ENCODE measurements at regions not wholly inside any gene's neighbourhood (a gene's known extent, or its start where the extent isn't known, plus 50 kb on each side); places are given as distances from the start of the nearest gene placed in this dataset.
A peak's percentile ranks its signal among the peaks of the same experiment; 100 is the strongest.
"Not testable (repeated sequence)": the region's sequence is repeated elsewhere in the genome, so short reads cannot be mapped to it uniquely, and the experiment has no call there.

- H3K9me3 Mint-ChIP-seq = peaks cover 4% of the 10 kb centered on the region
- no peaks in the 10 kb centered on the region for H4K20me1 ChIP-seq (replicated peaks; ENCODE audit: insufficient read depth)
- DNase-seq (ENCODE audit: low spot score) = no peak
- no peak overlapping the region for H3K4me2 ChIP-seq
- 0 out of 2 replicates have a peak, but pooled peaks cover 2% of the 10 kb centered on the region for H3F3A ChIP-seq (replicated peaks; ENCODE audit: low read depth)
- H3K27me3 Mint-ChIP-seq (ENCODE audit: insufficient read depth, low read depth, poor library complexity) = peaks cover 2% of the 10 kb centered on the region
- no peaks in the 10 kb centered on the region for H3K4me1 Mint-ChIP-seq
- no peak overlapping the region for H3K27ac Mint-ChIP-seq
- H3K79me2 ChIP-seq (replicated peaks; ENCODE audit: insufficient read depth) = no peaks in the 10 kb centered on the region
- H3K9me2 ChIP-seq (ENCODE audit: insufficient read depth) = no peaks in the 10 kb centered on the region
- TF ChIP-seq ZNF462 (CRISPR knock-in tag; IDR thresholded peaks at IDR 0.05) (no peak), POLR2AphosphoS5 (IDR thresholded peaks at IDR 0.05; ENCODE audit: low read depth) (no peak), ZNF331 (CRISPR knock-in tag; IDR thresholded peaks at IDR 0.05; ENCODE audit: low read depth) (no peak), EZH2 (IDR thresholded peaks at IDR 0.05; ENCODE audit: low read depth, unreplicated experiment) (no peak), CREB1 (CRISPR knock-in tag; IDR thresholded peaks at IDR 0.05; ENCODE audit: low read depth) (no peak), ETS1 (IDR thresholded peaks at IDR 0.05) (no peak), JUNB (IDR thresholded peaks at IDR 0.05; ENCODE audit: unreplicated experiment) (no peak), STAT1 (IDR thresholded peaks at IDR 0.05; ENCODE audit: unreplicated experiment) (no peak), ZNF114 (CRISPR knock-in tag; IDR thresholded peaks at IDR 0.05) (no peak), NANOG (IDR thresholded peaks at IDR 0.05; ENCODE audit: borderline replicate concordance) (no peak)
- H2AFZ ChIP-seq = no peak overlapping the region
- no peaks in the 10 kb centered on the region for H3K27me3 ChIP-seq (ENCODE audit: insufficient read depth)
- no peaks in the 10 kb centered on the region for H3K36me3 ChIP-seq (ENCODE audit: insufficient read depth)
- ATAC-seq = no peak
- H3K4me3 ChIP-seq = no peak overlapping the region
- no peaks in the 10 kb centered on the region for H3K4me1 ChIP-seq (ENCODE audit: insufficient read depth)
- no peak overlapping the region for H3K27ac ChIP-seq (ENCODE audit: low read depth)
- H3K4me3 Mint-ChIP-seq = no peak overlapping the region
- peaks cover 3% of the 10 kb centered on the region for H3K36me3 Mint-ChIP-seq (ENCODE audit: low read depth)
Observed at GRCh38 chr22:18731075-18731666, 119.5 kb upstream of the RIMBP3 start.

GRCh38 chr22:18730410-18730809 lies 118.7 kb upstream of the RIMBP3 start:
- not testable (repeated sequence) for H3K4me3 Mint-ChIP-seq; H4K20me1 ChIP-seq (replicated peaks; ENCODE audit: insufficient read depth); H3K36me3 Mint-ChIP-seq (ENCODE audit: low read depth); H3K27me3 Mint-ChIP-seq (ENCODE audit: insufficient read depth, low read depth, poor library complexity); H3K79me2 ChIP-seq (replicated peaks; ENCODE audit: insufficient read depth); H3K4me3 ChIP-seq; H3K9me2 ChIP-seq (ENCODE audit: insufficient read depth); H3K27ac Mint-ChIP-seq; H3K4me1 ChIP-seq (ENCODE audit: insufficient read depth); H3K27me3 ChIP-seq (ENCODE audit: insufficient read depth); H3K27ac ChIP-seq (ENCODE audit: low read depth); ATAC-seq; H3F3A ChIP-seq (replicated peaks; ENCODE audit: low read depth); H2AFZ ChIP-seq; H3K4me1 Mint-ChIP-seq; H3K4me2 ChIP-seq; H3K36me3 ChIP-seq (ENCODE audit: insufficient read depth); H3K9me3 Mint-ChIP-seq
- peak; percentile 87 for DNase-seq (ENCODE audit: low spot score)
